ENCODE measurements at regions not wholly inside any gene's neighbourhood (a gene's known extent, or its start where the extent isn't known, plus 50 kb on each side); places are given as distances from the start of the nearest gene placed in this dataset.

GRCh38 chr5:44713446-44713845 lies 95.3 kb upstream of the MRPS30 start:
- no peak overlapping the region for H3K4me3 ChIP-seq (ENCODE audit: control insufficient read depth, low read depth, low read length)
- no peak for DNase-seq (ENCODE audit: low read depth)
- TF ChIP-seq CTCF (IDR thresholded peaks at IDR 0.05; ENCODE audit: control insufficient read depth, insufficient read depth, low read depth, low read length, missing control alignments): no peak

- no peak for DNase-seq (ENCODE audit: low read depth)
- H3K4me3 ChIP-seq (ENCODE audit: control insufficient read depth, low read depth, low read length): no peak overlapping the region
- no peak for TF ChIP-seq CTCF (IDR thresholded peaks at IDR 0.05; ENCODE audit: control insufficient read depth, insufficient read depth, low read depth, low read length, missing control alignments)
These were observed 96.8 kb upstream of the MRPS30 start for GRCh38 chr5:44711901-44712300.

GRCh38 chr5:44708602-44709001 lies 100.1 kb upstream of the MRPS30 start:
- no peak overlapping the region for H3K4me3 ChIP-seq (ENCODE audit: control insufficient read depth, low read depth, low read length)
- TF ChIP-seq CTCF (IDR thresholded peaks at IDR 0.05; ENCODE audit: control insufficient read depth, insufficient read depth, low read depth, low read length, missing control alignments): no peak
- DNase-seq (ENCODE audit: low read depth): no peak

GRCh38 chr5:44707721-44708120 lies 101.0 kb upstream of the MRPS30 start:
- TF ChIP-seq CTCF (IDR thresholded peaks at IDR 0.05; ENCODE audit: control insufficient read depth, insufficient read depth, low read depth, low read length, missing control alignments): no peak
- no peak for DNase-seq (ENCODE audit: low read depth)
- H3K4me3 ChIP-seq (ENCODE audit: control insufficient read depth, low read depth, low read length): no peak overlapping the region

DNA sequence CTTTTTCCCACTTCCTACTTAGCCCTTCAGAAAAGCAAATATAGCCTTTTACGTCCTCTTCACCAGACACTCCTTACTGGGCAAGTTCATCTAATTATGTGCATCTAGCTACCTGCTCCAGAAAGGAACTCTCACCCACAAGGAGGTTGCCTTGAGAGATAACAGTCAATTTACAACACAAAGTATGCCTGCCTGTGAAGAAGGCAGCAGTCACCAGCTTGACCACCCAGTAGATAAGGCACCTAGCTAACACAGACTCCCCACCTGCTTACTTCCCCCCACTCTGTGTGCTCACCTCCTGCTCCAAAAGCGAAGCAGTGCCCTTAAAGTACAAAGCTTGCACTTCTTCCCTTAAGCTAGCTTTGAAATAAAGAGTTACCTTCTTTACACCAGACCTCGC lies 111.7 kb upstream of the MRPS30 start:
- H3K4me3 ChIP-seq (ENCODE audit: control insufficient read depth, low read depth, low read length): no peak overlapping the region
- no peak for DNase-seq (ENCODE audit: low read depth)
- no peak for TF ChIP-seq CTCF (IDR thresholded peaks at IDR 0.05; ENCODE audit: control insufficient read depth, insufficient read depth, low read depth, low read length, missing control alignments)

DNA sequence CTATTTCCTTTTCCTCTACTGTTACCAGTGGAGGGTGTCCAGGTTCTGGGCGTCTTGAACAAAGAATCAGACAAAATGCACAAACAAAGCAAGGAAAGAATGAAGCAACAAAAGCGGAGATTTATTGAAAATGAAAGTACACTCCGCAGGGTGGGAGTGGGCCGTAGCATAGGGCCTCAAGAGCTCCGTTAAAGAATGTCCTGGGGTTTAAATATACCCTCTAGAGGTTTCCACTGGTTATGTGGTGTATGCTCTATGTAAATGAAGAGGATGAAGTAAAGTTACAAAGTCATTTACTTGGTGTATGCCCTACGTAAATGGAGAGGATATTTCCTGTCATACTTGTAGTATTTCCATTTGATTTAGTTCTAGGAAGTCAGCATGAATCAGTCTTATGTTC lies 113.5 kb upstream of the MRPS30 start:
- no peak for DNase-seq (ENCODE audit: low read depth)
- no peak overlapping the region for H3K4me3 ChIP-seq (ENCODE audit: control insufficient read depth, low read depth, low read length)
- no peak for TF ChIP-seq CTCF (IDR thresholded peaks at IDR 0.05; ENCODE audit: control insufficient read depth, insufficient read depth, low read depth, low read length, missing control alignments)

DNA sequence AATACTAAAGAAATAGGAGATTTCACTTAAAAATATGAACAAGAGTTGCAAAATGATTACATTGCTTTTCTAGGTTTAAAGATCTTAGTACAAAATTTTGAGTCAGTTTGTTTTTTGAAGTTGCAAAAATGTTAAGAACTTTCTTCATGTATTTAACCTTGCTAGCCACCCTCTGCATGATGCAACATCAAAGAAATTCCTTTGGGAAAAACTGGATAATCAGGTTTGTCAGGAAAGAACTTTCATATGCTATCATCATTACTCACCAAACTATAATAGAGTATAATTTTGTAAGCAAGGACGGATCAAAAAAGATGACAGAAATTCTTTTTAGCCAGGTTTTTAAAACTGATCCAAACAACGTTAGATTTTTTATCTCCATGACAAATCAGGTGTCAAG lies 116.9 kb upstream of the MRPS30 start:
- no peak overlapping the region for H3K4me3 ChIP-seq (ENCODE audit: control insufficient read depth, low read depth, low read length)
- DNase-seq (ENCODE audit: low read depth): no peak
- TF ChIP-seq CTCF (IDR thresholded peaks at IDR 0.05; ENCODE audit: control insufficient read depth, insufficient read depth, low read depth, low read length, missing control alignments): no peak

Measured in AG09309 (cell line).